ENCODE measurements at regions not wholly inside any gene's neighbourhood (a gene's known extent, or its start where the extent isn't known, plus 50 kb on each side); places are given as distances from the start of the nearest gene placed in this dataset.
"Not testable (repeated sequence)": the region's sequence is repeated elsewhere in the genome, so short reads cannot be mapped to it uniquely, and the experiment has no call there.

GRCh38 chr1:166676981-166677380 lies 162.3 kb upstream of the POGK start:
- TF ChIP-seq ZFP30 (CRISPR knock-in tag; IDR thresholded peaks at IDR 0.05), result no peak
- no peak for ATAC-seq

- TF ChIP-seq ZNF565 (CRISPR knock-in tag; conservative IDR thresholded peaks at IDR 0.05; ENCODE audit: low read depth) (no peak), PATZ1 (CRISPR knock-in tag; IDR thresholded peaks at IDR 0.05; ENCODE audit: borderline replicate concordance) (no peak), TCF4 (CRISPR knock-in tag; IDR thresholded peaks at IDR 0.05; ENCODE audit: borderline replicate concordance) (no peak), BACH2 (CRISPR knock-in tag; IDR thresholded peaks at IDR 0.05; ENCODE audit: borderline replicate concordance) (no peak), POU6F1 (CRISPR knock-in tag; IDR thresholded peaks at IDR 0.05; ENCODE audit: borderline replicate concordance, low read depth) (no peak), CSDC2 (CRISPR knock-in tag; IDR thresholded peaks at IDR 0.05) (no peak), SNAI2 (CRISPR knock-in tag; IDR thresholded peaks at IDR 0.05) (no peak), CREB5 (CRISPR knock-in tag; IDR thresholded peaks at IDR 0.05; ENCODE audit: low read depth) (no peak)
- ATAC-seq, result no peak
These were observed 159.9 kb upstream of the POGK start for GRCh38 chr1:166679369-166679768.

- ATAC-seq, result no peak
- TF ChIP-seq TSHZ2 (CRISPR knock-in tag; IDR thresholded peaks at IDR 0.05), result no peak
- no peak for TF ChIP-seq ZFP30 (CRISPR knock-in tag; IDR thresholded peaks at IDR 0.05)
- TF ChIP-seq ZNF8 (CRISPR knock-in tag; IDR thresholded peaks at IDR 0.05), result no peak
- TF ChIP-seq PPARA (CRISPR knock-in tag; IDR thresholded peaks at IDR 0.05; ENCODE audit: borderline replicate concordance), result no peak
- TF ChIP-seq RARB (CRISPR knock-in tag; IDR thresholded peaks at IDR 0.05), result no peak
- TF ChIP-seq ZNF70 (CRISPR knock-in tag; IDR thresholded peaks at IDR 0.05), result no peak
- TF ChIP-seq CREB5 (CRISPR knock-in tag; IDR thresholded peaks at IDR 0.05; ENCODE audit: low read depth), result no peak
- TF ChIP-seq TCF4 (CRISPR knock-in tag; IDR thresholded peaks at IDR 0.05; ENCODE audit: borderline replicate concordance), result no peak
- TF ChIP-seq GLIS3 (CRISPR knock-in tag; IDR thresholded peaks at IDR 0.05), result no peak
- TF ChIP-seq ARNTL (CRISPR knock-in tag; IDR thresholded peaks at IDR 0.05; ENCODE audit: borderline replicate concordance, low read depth), result no peak
- no peak for TF ChIP-seq BACH2 (CRISPR knock-in tag; IDR thresholded peaks at IDR 0.05; ENCODE audit: borderline replicate concordance)
- no peak for TF ChIP-seq ESRRG (CRISPR knock-in tag; IDR thresholded peaks at IDR 0.05)
- TF ChIP-seq PATZ1 (CRISPR knock-in tag; IDR thresholded peaks at IDR 0.05; ENCODE audit: borderline replicate concordance), result no peak
- TF ChIP-seq SNAI2 (CRISPR knock-in tag; IDR thresholded peaks at IDR 0.05), result no peak
- TF ChIP-seq ZNF565 (CRISPR knock-in tag; conservative IDR thresholded peaks at IDR 0.05; ENCODE audit: low read depth), result no peak
- TF ChIP-seq ISL1 (CRISPR knock-in tag; IDR thresholded peaks at IDR 0.05), result no peak
These were observed 156.7 kb upstream of the POGK start for GRCh38 chr1:166682588-166682987.

GRCh38 chr1:166684669-166685068 lies 154.6 kb upstream of the POGK start:
- ATAC-seq, result not testable (repeated sequence)

Measured in SK-N-SH treated with all-trans-retinoic acid at 6 μM for 48 hours (cell line).